ENCODE measurements at regions not wholly inside any gene's neighbourhood (a gene's known extent, or its start where the extent isn't known, plus 50 kb on each side); places are given as distances from the start of the nearest gene placed in this dataset.

DNA sequence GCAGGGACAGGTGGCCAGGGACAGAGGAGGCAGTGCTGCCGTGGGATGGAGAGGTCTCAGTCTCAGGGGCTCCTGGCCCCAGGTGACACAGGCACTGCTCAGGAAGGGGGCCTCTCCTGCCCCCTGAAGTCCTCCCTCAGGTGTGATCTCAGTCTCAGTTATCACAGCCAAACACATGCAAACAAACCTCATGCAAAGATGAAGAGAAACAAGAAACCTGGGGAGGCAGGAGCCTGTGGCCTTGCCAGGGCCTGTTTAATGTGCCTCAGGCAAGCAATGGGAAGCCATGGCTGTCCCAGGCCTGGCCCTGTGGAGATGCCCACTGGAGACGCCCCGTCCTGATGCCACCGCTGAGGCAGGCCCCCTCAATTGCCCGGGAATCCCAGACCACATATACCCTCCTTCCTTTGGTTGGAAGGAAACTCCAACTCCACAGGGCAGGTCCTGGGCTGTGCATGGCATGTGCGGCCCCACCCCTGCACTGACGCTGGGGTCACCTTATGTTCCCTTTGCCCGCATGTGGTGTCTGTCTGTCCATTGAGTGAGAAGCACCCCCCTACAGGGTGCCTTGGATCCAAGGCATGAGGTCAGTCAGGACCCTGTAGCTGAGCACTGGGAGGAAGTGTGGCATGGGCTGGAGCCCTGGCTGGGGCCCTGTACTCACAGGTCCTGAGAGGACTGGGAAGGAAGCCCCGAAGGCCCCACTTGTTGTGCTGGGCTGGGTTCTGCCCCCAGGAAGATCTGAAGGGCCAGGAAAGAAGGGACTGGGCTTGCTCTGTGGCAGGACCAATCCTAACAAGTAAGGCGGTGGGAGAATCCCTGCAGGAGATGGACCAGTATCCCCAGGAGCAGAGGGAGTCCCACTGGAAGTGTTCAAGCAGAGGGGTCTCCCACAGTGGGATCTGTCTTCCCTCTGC lies 68.8 kb upstream of the RAB6C start:
- Histone ChIP-seq H3K27ac (replicated peaks) (no peak overlapping the region), H3K27me3 (ENCODE audit: insufficient read depth, poor library complexity, severe bottlenecking) (no peaks in the 10 kb centered on the region), H3K4me3 (replicated peaks; ENCODE audit: insufficient read depth, low read length) (no peak overlapping the region)
- DNase-seq (ENCODE audit: low read depth in 1 of 2, low spot score in 1 of 2) = no peak
- no peak for TF ChIP-seq SPI1 (IDR thresholded peaks at IDR 0.05; ENCODE audit: borderline replicate concordance, low read depth)
- TF ChIP-seq REST (IDR thresholded peaks at IDR 0.05; ENCODE audit: insufficient replicate concordance, low read depth) = no peak
- no peak for TF ChIP-seq GABPA (IDR thresholded peaks at IDR 0.05; ENCODE audit: low read depth)
- TF ChIP-seq, protein P1, sequence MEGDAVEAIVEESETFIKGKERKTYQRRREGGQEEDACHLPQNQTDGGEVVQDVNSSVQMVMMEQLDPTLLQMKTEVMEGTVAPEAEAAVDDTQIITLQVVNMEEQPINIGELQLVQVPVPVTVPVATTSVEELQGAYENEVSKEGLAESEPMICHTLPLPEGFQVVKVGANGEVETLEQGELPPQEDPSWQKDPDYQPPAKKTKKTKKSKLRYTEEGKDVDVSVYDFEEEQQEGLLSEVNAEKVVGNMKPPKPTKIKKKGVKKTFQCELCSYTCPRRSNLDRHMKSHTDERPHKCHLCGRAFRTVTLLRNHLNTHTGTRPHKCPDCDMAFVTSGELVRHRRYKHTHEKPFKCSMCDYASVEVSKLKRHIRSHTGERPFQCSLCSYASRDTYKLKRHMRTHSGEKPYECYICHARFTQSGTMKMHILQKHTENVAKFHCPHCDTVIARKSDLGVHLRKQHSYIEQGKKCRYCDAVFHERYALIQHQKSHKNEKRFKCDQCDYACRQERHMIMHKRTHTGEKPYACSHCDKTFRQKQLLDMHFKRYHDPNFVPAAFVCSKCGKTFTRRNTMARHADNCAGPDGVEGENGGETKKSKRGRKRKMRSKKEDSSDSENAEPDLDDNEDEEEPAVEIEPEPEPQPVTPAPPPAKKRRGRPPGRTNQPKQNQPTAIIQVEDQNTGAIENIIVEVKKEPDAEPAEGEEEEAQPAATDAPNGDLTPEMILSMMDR (IDR thresholded peaks at IDR 0.05; ENCODE audit: insufficient read depth, low read length) = no peak
- TF ChIP-seq POLR2AphosphoS5 (IDR thresholded peaks at IDR 0.05; ENCODE audit: low read depth) = no peak

DNA sequence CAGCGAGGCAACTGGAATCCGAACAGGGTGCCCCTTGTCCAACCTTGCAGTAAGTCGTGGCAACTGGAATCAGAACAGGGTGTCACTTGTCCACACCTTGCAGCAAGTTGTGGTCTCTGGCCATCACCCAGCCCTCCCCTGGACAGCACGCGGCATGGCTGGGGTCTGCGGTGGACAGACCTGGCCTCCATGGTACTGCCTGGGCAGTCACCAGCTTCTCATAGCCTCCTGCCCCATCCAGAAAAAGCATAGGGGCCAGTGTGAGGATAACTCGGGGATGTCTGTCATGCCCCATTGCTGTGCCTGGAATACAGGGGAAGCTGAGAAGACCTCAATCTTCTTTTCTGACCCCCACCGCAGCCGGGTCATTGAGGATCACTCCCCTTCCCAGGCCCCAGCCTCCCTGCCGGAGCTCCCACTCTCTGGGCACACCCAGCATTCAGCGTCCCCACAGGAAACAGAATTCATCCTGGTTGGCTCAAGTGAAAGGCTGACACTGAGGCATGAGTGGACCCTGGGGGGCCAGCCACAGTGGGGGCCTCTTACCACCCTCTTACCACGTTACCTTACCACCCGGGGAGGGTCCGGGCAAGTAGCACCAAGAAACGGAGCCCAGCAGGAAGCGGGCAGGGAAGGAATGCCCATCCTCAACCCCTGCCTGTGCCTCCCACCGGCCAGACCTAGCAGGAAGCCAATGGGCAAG lies 68.0 kb upstream of the RAB6C start:
- no peak overlapping the region for H3K27ac ChIP-seq (replicated peaks)
- H3K27me3 ChIP-seq (ENCODE audit: insufficient read depth, poor library complexity, severe bottlenecking) = no peaks in the 10 kb centered on the region
- no peak overlapping the region for H3K4me3 ChIP-seq (replicated peaks; ENCODE audit: insufficient read depth, low read length)
- no peak for DNase-seq (ENCODE audit: low read depth in 1 of 2, low spot score in 1 of 2)
- TF ChIP-seq REST (IDR thresholded peaks at IDR 0.05; ENCODE audit: insufficient replicate concordance, low read depth) (no peak), POLR2AphosphoS5 (IDR thresholded peaks at IDR 0.05; ENCODE audit: low read depth) (no peak), SPI1 (IDR thresholded peaks at IDR 0.05; ENCODE audit: borderline replicate concordance, low read depth) (no peak), GABPA (IDR thresholded peaks at IDR 0.05; ENCODE audit: low read depth) (no peak)
- TF ChIP-seq, protein P1 (IDR thresholded peaks at IDR 0.05; ENCODE audit: insufficient read depth, low read length) = no peak

- Histone ChIP-seq H3K4me3 (replicated peaks; ENCODE audit: insufficient read depth, low read length) (no peak overlapping the region), H3K27me3 (ENCODE audit: insufficient read depth, poor library complexity, severe bottlenecking) (no peaks in the 10 kb centered on the region), H3K27ac (replicated peaks) (no peak overlapping the region)
- no peak for DNase-seq (ENCODE audit: low read depth in 1 of 2, low spot score in 1 of 2)
- TF ChIP-seq SPI1 (IDR thresholded peaks at IDR 0.05; ENCODE audit: borderline replicate concordance, low read depth) = no peak
- TF ChIP-seq, protein P1 (IDR thresholded peaks at IDR 0.05; ENCODE audit: insufficient read depth, low read length) = no peak
- no peak for TF ChIP-seq POLR2AphosphoS5 (IDR thresholded peaks at IDR 0.05; ENCODE audit: low read depth)
- TF ChIP-seq REST (IDR thresholded peaks at IDR 0.05; ENCODE audit: insufficient replicate concordance, low read depth) = no peak
- TF ChIP-seq GABPA (IDR thresholded peaks at IDR 0.05; ENCODE audit: low read depth) = no peak
These were observed 67.2 kb upstream of the RAB6C start for GRCh38 chr2:129912066-129912820.

All from HL-60 (cell line).